Cardiac muscle cell (in vitro differentiated cells and primary cell): ENCODE measurements at regions not wholly inside any gene's neighbourhood (a gene's known extent, or its start where the extent isn't known, plus 50 kb on each side); places are given as distances from the start of the nearest gene placed in this dataset.
"Not testable (repeated sequence)": the region's sequence is repeated elsewhere in the genome, so short reads cannot be mapped to it uniquely, and the experiment has no call there.

Experiments
- DNase-seq, 2 donors: peaks; one replicate each; pipeline versions ENCODE4 v3.0.0 to v3.0.0-alpha.2; 2010 to 2017; ENCODE audit warnings: low read depth in 1 of 2, low spot score in 1 of 2
- H3K27ac ChIP-seq: fragments of 200-600 bp; sonication (generic); 2 replicates; pipeline ENCODE4 v1.5.1; 2016
- H3K27me3 ChIP-seq: fragments of 200-600 bp; sonication (generic); 2 replicates; pipeline ENCODE4 v1.6.0; 2016; ENCODE audit warnings: control low read depth
- H3K36me3 ChIP-seq: fragments of 200-600 bp; sonication (generic); 2 replicates; pipeline ENCODE4 v1.5.1; 2016; ENCODE audit warnings: control low read depth
- H3K4me1 ChIP-seq: fragments of 200-600 bp; sonication (generic); 2 replicates; pipeline ENCODE4 v1.8.1; 2017; ENCODE audit warnings: low read depth, mild to moderate bottlenecking, mixed run types
- H3K4me3 ChIP-seq: fragments of 200-600 bp; sonication (generic); 2 replicates; pipeline ENCODE4 v1.5.1; 2016; ENCODE audit warnings: mild to moderate bottlenecking
- H3K9me3 ChIP-seq: fragments of 200-600 bp; sonication (generic); 2 replicates; pipeline ENCODE4 v1.5.1; 2017; ENCODE audit warnings: low read depth, mild to moderate bottlenecking, control low read depth
- CTCF ChIP-seq: IDR thresholded peaks from 2 replicates; pipeline ENCODE4 v1.5.1; 2012; ENCODE audit warnings: low read depth, mild to moderate bottlenecking, low read length

GRCh38 chr3:124056846-124057245 lies 64.9 kb upstream of the ROPN1 start:
- Histone ChIP-seq H3K27me3 (peaks cover 7% of the 10 kb centered on the region), H3K4me3 (no peak overlapping the region), H3K36me3 (no peaks in the 10 kb centered on the region), H3K27ac (peak overlapping the region; percentile 34), H3K4me1 (peaks cover 22% of the 10 kb centered on the region), H3K9me3 (no peaks in the 10 kb centered on the region)
- no peak for TF ChIP-seq CTCF
- no peak for DNase-seq

GRCh38 chr3:124057420-124057819 lies 65.5 kb upstream of the ROPN1 start:
- no peaks in the 10 kb centered on the region for H3K36me3 ChIP-seq
- DNase-seq: no peak
- peak overlapping the region; percentile 34 for H3K27ac ChIP-seq
- no peaks in the 10 kb centered on the region for H3K9me3 ChIP-seq
- peaks cover 3% of the 10 kb centered on the region for H3K27me3 ChIP-seq
- no peak overlapping the region for H3K4me3 ChIP-seq
- no peak for TF ChIP-seq CTCF
- peaks cover 27% of the 10 kb centered on the region for H3K4me1 ChIP-seq

GRCh38 chr3:124059580-124059979 lies 67.7 kb upstream of the ROPN1 start:
- DNase-seq: peak in 1 of 2 donors; percentile 62
- no peak overlapping the region for H3K4me3 ChIP-seq
- no peak for TF ChIP-seq CTCF
- no peak overlapping the region for H3K27ac ChIP-seq
- H3K9me3 ChIP-seq: no peaks in the 10 kb centered on the region
- no peaks in the 10 kb centered on the region for H3K36me3 ChIP-seq
- peaks cover 45% of the 10 kb centered on the region for H3K4me1 ChIP-seq
- H3K27me3 ChIP-seq: no peaks in the 10 kb centered on the region

GRCh38 chr3:124063197-124063909 lies 71.4 kb upstream of the ROPN1 start:
- Histone ChIP-seq H3K27me3 (no peaks in the 10 kb centered on the region), H3K4me1 (peaks cover 25% of the 10 kb centered on the region), H3K36me3 (no peaks in the 10 kb centered on the region), H3K27ac (peak overlapping the region; percentile 6), H3K4me3 (no peak overlapping the region), H3K9me3 (no peaks in the 10 kb centered on the region)
- peak; percentile 47 to 48 for DNase-seq
- TF ChIP-seq CTCF: no peak

- Histone ChIP-seq H3K4me1 (peaks cover 25% of the 10 kb centered on the region), H3K27ac (no peak overlapping the region), H3K4me3 (no peak overlapping the region), H3K9me3 (no peaks in the 10 kb centered on the region), H3K27me3 (no peaks in the 10 kb centered on the region), H3K36me3 (no peaks in the 10 kb centered on the region)
- no peak for TF ChIP-seq CTCF
- DNase-seq: no peak
Measured at GRCh38 chr3:124064050-124064449, 72.1 kb upstream of the ROPN1 start.

- not testable (repeated sequence) for H3K27ac ChIP-seq, H3K27me3 ChIP-seq, DNase-seq, H3K9me3 ChIP-seq, H3K36me3 ChIP-seq, H3K4me3 ChIP-seq
- H3K4me1 ChIP-seq: peaks cover 38% of the 10 kb centered on the region
Measured at GRCh38 chr3:124066543-124066942, 74.6 kb upstream of the ROPN1 start.

- not testable (repeated sequence) for H3K27me3 ChIP-seq, H3K36me3 ChIP-seq, H3K9me3 ChIP-seq, H3K4me3 ChIP-seq
- Histone ChIP-seq H3K4me1 (peaks cover 13% of the 10 kb centered on the region), H3K27ac (peak overlapping the region; percentile 43)
- peak; percentile 28 to 82 for DNase-seq
Measured at GRCh38 chr3:124069706-124070105, 77.8 kb upstream of the ROPN1 start.

- not testable (repeated sequence) for H3K4me3 ChIP-seq, H3K4me1 ChIP-seq, DNase-seq, H3K9me3 ChIP-seq, H3K36me3 ChIP-seq, H3K27ac ChIP-seq, H3K27me3 ChIP-seq
Measured at GRCh38 chr3:124075090-124075489, 83.2 kb upstream of the ROPN1 start.
